KMS-11 (cell line): ENCODE measurements at regions not wholly inside any gene's neighbourhood (a gene's known extent, or its start where the extent isn't known, plus 50 kb on each side); places are given as distances from the start of the nearest gene placed in this dataset.
"Not testable (repeated sequence)": the region's sequence is repeated elsewhere in the genome, so short reads cannot be mapped to it uniquely, and the experiment has no call there.

Source experiments
- H2AFZ ChIP-seq: fragments of 200-600 bp; sonication (generic); 2 replicates; pipeline ENCODE4 v1.6.1; 2016; ENCODE audit warnings: antibody characterized with exemption, mixed run types, low read depth
- H3K27ac ChIP-seq: fragments of 200-600 bp; sonication (generic); 2 replicates; pipeline ENCODE4 v1.6.1; 2016; ENCODE audit warnings: mild to moderate bottlenecking, mixed run types
- H3K27me3 ChIP-seq: fragments of 200-600 bp; sonication (generic); 2 replicates; pipeline ENCODE4 v1.6.1; 2017; ENCODE audit warnings: mild to moderate bottlenecking, low read depth, mixed run types, moderate library complexity; ENCODE audit not compliant: insufficient read depth
- H3K36me3 ChIP-seq: fragments of 200-600 bp; sonication (generic); 2 replicates; pipeline ENCODE4 v1.6.1; 2017; ENCODE audit warnings: mild to moderate bottlenecking, mixed run types; ENCODE audit not compliant: insufficient read depth
- H3K4me1 ChIP-seq: fragments of 200-600 bp; sonication (generic); 2 replicates; pipeline ENCODE4 v1.6.1; 2016; ENCODE audit warnings: mild to moderate bottlenecking, low read depth, mixed run types; ENCODE audit not compliant: poor library complexity, severe bottlenecking
- H3K4me2 ChIP-seq: fragments of 200-600 bp; sonication (generic); 2 replicates; pipeline ENCODE4 v1.7.0; 2016; ENCODE audit warnings: mild to moderate bottlenecking, mixed run types
- H3K4me3 ChIP-seq: fragments of 200-600 bp; sonication (generic); IDR thresholded peaks from 2 replicates; pipeline ENCODE4 v1.6.1; 2017; ENCODE audit warnings: low read depth, low read length, mixed read lengths; ENCODE audit not compliant: insufficient read depth
- H3K79me2 ChIP-seq: fragments of 200-600 bp; sonication (generic); 2 replicates; pipeline ENCODE4 v1.6.1; 2016; ENCODE audit warnings: low read depth, mixed run types; ENCODE audit not compliant: insufficient read depth
- H3K9ac ChIP-seq: fragments of 200-600 bp; sonication (generic); 2 replicates; pipeline ENCODE4 v1.6.1; 2016; ENCODE audit warnings: mild to moderate bottlenecking, mixed run types
- H4K20me1 ChIP-seq: fragments of 200-600 bp; sonication (generic); 2 replicates; pipeline ENCODE4 v1.6.1; 2016; ENCODE audit warnings: mild to moderate bottlenecking, mixed run types; ENCODE audit not compliant: insufficient read depth
- TF ChIP-seq, protein P1 (sequence below): fragments of 200-600 bp; sonication (generic); conservative IDR thresholded peaks from 2 replicates; pipeline ENCODE4 v1.6.1; 2017; ENCODE audit warnings: low read depth, mild to moderate bottlenecking, antibody characterized with exemption, low read length, moderate library complexity, mixed read lengths

GRCh38 chr1:172941471-172941870 lies 109.3 kb downstream of the TNFSF18 start:
- Histone ChIP-seq H3K36me3 (no peaks in the 10 kb centered on the region), H3K9ac (no peak overlapping the region), H3K79me2 (no peaks in the 10 kb centered on the region), H3K4me1 (no peaks in the 10 kb centered on the region), H3K4me3 (no peak overlapping the region), H3K27ac (no peak overlapping the region), H3K27me3 (no peaks in the 10 kb centered on the region), H2AFZ (no peak overlapping the region), H4K20me1 (no peaks in the 10 kb centered on the region), H3K4me2 (no peak overlapping the region)
- TF ChIP-seq, protein P1, sequence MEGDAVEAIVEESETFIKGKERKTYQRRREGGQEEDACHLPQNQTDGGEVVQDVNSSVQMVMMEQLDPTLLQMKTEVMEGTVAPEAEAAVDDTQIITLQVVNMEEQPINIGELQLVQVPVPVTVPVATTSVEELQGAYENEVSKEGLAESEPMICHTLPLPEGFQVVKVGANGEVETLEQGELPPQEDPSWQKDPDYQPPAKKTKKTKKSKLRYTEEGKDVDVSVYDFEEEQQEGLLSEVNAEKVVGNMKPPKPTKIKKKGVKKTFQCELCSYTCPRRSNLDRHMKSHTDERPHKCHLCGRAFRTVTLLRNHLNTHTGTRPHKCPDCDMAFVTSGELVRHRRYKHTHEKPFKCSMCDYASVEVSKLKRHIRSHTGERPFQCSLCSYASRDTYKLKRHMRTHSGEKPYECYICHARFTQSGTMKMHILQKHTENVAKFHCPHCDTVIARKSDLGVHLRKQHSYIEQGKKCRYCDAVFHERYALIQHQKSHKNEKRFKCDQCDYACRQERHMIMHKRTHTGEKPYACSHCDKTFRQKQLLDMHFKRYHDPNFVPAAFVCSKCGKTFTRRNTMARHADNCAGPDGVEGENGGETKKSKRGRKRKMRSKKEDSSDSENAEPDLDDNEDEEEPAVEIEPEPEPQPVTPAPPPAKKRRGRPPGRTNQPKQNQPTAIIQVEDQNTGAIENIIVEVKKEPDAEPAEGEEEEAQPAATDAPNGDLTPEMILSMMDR = no peak

- no peak overlapping the region for H3K9ac ChIP-seq
- H3K79me2 ChIP-seq = no peaks in the 10 kb centered on the region
- H3K27ac ChIP-seq = no peak overlapping the region
- no peaks in the 10 kb centered on the region for H3K36me3 ChIP-seq
- H4K20me1 ChIP-seq = no peaks in the 10 kb centered on the region
- TF ChIP-seq, protein P1 = no peak
- H3K4me1 ChIP-seq = no peaks in the 10 kb centered on the region
- H3K27me3 ChIP-seq = no peaks in the 10 kb centered on the region
- no peak overlapping the region for H3K4me3 ChIP-seq
- H3K4me2 ChIP-seq = no peak overlapping the region
- no peak overlapping the region for H2AFZ ChIP-seq
Measured at GRCh38 chr1:172941945-172942344, 108.8 kb downstream of the TNFSF18 start.

DNA sequence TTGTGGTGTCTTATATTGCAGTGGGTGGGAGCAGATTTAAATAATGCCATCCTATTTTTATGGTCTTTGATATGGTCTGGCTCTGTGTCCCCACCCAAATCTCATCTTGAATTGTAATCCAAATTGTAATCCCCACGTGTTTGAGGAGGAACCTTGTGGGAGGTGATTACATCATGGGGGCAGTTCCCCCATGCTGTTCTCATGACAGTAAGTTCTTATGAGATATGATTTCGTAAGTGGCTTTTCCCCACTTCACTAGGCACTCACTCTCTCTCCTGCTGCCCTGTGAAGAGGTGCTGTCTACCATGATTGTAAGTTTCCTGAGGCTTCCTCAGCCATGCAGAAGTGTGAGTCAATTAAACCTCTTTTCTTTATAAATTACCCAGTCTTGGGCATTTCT lies 107.6 kb downstream of the TNFSF18 start:
- not testable (repeated sequence) for H3K4me1 ChIP-seq, H3K4me2 ChIP-seq, H3K9ac ChIP-seq, H2AFZ ChIP-seq, H3K4me3 ChIP-seq, H3K36me3 ChIP-seq, H3K27me3 ChIP-seq, H3K79me2 ChIP-seq, H3K27ac ChIP-seq, H4K20me1 ChIP-seq

DNA sequence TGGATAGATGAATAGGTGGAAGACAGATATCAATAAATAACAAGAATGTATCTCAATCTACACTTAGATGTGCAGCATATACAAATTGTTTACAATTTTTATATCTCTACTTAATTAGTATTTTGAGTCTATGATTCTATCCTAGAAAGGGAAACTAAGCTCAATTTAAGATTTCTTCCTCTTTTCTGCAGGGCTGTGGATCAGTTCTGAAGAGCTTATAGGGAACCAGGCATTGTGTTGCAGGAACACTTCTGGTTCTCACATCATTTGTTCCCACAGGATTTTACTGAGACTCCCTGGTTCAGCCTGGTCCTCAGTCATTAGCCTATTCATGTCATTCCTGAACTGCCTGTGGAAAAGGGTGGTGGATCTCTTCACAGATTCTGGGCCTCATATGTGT lies 105.8 kb downstream of the TNFSF18 start:
- TF ChIP-seq, protein P1 = no peak
- Histone ChIP-seq H3K79me2 (no peaks in the 10 kb centered on the region), H3K9ac (no peak overlapping the region), H3K36me3 (no peaks in the 10 kb centered on the region), H3K4me1 (no peaks in the 10 kb centered on the region), H3K27me3 (no peaks in the 10 kb centered on the region), H3K4me3 (no peak overlapping the region), H3K4me2 (no peak overlapping the region), H3K27ac (no peak overlapping the region), H4K20me1 (no peaks in the 10 kb centered on the region), H2AFZ (no peak overlapping the region)

- no peaks in the 10 kb centered on the region for H4K20me1 ChIP-seq
- peaks cover 11% of the 10 kb centered on the region for H3K4me1 ChIP-seq
- no peak overlapping the region for H2AFZ ChIP-seq
- H3K36me3 ChIP-seq = no peaks in the 10 kb centered on the region
- TF ChIP-seq, protein P1 = no peak
- no peak overlapping the region for H3K27ac ChIP-seq
- no peak overlapping the region for H3K9ac ChIP-seq
- no peaks in the 10 kb centered on the region for H3K27me3 ChIP-seq
- no peak overlapping the region for H3K4me3 ChIP-seq
- H3K79me2 ChIP-seq = no peaks in the 10 kb centered on the region
- no peak overlapping the region for H3K4me2 ChIP-seq
Measured at GRCh38 chr1:172946814-172947507, 103.8 kb downstream of the TNFSF18 start.
